GM18867 (cell line): ENCODE measurements at regions not wholly inside any gene's neighbourhood (a gene's known extent, or its start where the extent isn't known, plus 50 kb on each side); places are given as distances from the start of the nearest gene placed in this dataset.

ENCODE experiments used
- ATAC-seq: cut with Tn5 transposase; IDR thresholded peaks from one replicate; pipeline ENCODE4 v1.9.1; 2021; ENCODE audit warnings: mild to moderate bottlenecking, moderate library complexity; ENCODE audit not compliant: unreplicated experiment

- no peak for ATAC-seq
These were observed 88.3 kb upstream of the NGF start for GRCh38 chr1:115426231-115426771.

DNA sequence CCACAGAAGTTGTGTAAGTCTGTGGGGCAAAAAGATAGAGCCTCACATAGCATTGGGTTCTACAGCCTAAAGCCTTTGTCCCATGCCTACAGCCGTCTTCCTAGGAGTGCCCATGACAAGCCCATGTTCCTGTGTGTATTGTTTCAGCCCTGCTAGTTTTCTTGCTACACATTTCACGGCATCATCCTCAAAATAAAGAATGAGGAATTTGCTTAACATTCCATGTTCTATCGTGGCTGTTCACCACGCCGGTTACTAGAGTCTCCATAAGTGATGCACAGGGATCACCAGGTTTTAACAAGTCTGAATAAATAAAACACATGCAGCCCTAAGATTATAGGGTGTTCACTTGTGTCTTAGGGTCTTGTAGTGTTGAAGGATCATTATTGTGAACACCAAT, 87.4 kb upstream of the NGF start:
- ATAC-seq = no peak

DNA sequence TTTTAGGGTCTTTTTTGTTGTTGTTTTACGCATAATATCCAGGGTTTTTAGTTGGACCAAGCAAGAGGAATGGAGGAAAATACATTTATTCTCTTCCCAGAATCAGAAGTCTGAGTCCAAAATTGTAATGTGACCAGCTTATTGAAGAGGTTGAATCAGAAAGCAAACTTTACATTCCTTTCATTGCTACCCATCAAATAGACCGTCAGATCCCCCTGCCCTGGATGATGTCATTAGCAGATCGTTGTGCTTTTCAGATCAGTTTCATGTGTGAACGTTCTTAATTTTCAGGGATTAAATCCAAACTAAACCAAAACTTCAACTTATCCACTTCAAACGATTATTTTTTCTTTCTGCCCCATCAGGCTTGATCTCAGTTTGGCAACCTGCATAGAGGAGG, 85.7 kb upstream of the NGF start:
- no peak for ATAC-seq

GRCh38 chr1:115419571-115419970, 81.5 kb upstream of the NGF start:
- ATAC-seq = no peak

DNA sequence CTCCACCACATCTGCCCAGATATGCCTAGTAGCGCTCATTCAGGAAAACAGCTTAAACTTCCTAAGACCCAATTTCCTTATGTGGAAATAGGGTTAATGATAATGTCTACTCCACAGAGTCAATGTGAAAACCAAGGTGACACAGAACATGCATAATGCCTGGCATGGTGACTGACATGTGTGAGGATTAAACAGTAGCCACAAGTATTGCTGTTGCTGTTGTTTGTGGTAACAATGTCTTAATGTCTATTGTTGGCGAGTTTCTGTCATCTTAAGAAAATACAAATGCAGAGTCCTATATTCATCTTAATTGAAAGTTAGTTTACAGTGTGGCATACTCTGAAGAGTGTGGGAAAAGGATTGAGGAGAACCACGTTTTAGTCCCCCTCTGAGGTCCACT, 75.6 kb upstream of the NGF start:
- ATAC-seq = no peak

DNA sequence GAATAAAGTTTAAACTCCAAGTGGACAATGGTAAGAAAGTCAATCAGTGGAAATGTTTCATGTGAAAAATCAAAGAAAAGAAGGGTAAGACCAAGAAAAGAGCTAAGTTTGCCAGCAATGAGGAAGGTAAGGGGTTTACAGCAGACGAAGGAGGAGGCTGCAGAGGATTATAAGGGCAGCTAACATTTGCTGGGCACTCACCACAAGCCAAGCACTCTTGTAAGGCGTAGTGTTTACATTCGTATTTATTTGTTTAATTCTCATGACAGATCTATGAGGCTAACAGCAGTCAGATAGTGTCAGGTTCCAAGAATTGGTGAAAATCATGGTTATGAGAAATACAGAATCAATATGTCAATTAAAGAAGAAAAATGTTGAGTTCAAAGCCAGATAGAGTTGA, 75.2 kb upstream of the NGF start:
- no peak for ATAC-seq

GRCh38 chr1:115412733-115413132, 74.7 kb upstream of the NGF start:
- ATAC-seq = no peak

- no peak for ATAC-seq
These were observed 74.2 kb upstream of the NGF start for GRCh38 chr1:115412286-115412685.

- no peak for ATAC-seq
These were observed 73.5 kb upstream of the NGF start for GRCh38 chr1:115411371-115412063.

DNA sequence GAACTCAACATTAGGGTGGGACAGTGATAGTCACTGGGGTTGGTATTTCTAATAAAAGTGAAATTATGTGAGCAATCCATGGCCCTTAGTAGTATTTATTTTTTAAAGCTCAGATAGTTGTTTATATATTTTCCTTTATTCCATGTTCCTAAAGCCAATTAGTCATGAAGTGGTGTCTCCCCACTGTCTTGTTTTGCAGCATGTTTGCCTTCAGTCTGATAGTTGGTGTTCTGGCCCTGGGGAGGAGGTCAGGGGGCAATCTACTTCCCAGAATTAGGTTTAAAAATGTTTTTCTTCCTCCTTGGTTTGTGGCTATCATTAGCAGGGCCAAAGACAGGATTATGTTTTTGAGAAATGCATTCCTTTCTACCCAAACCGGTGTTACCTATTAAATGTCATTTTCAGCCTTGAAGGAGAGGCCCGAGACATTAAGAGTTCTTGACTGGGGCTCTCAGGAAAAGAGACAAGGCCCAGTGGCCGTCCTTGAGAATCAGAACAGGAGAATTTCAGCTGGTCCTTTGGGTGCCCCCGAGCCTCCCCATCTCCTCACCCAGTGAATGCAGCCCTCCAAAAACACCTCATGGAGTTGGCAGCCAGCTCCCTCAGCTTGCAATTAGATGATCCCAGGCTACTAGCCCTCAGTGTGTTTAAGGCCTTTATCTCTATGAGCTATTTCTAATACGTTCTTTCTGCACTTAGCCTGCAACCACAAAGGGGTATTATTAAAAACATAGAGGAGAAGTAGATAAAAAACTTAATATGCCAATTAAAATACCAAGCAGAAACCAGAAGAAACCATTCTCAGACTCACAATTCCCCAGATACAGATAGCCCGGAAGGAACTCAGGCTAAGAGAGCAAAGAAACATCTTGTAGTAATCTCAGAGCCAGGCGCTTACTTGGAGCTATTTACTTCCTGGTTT, 71.3 kb upstream of the NGF start:
- no peak for ATAC-seq

- ATAC-seq = no peak
These were observed 70.5 kb upstream of the NGF start for GRCh38 chr1:115408533-115408932.

DNA sequence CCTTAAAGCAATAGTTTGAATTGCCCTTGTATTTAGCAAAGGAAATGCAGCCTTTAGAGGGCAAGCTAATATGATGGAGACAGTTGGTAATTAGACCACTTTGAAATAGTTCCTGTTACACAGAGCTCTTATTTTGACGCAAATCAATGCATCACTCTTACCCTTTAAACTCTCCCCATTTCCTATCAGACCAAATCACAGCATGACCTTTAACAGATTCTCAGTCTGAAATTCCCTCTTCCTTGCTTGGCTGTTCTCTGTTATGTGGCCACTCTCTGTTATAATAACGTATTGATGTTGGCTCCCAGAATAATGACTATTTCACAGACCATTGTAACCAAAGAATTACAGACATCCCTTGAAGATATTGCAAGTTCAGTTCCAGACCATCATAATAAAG, 66.9 kb upstream of the NGF start:
- no peak for ATAC-seq

- ATAC-seq = no peak
These were observed 64.7 kb upstream of the NGF start for GRCh38 chr1:115402753-115403184.

GRCh38 chr1:115401676-115402075, 63.6 kb upstream of the NGF start:
- ATAC-seq = no peak

DNA sequence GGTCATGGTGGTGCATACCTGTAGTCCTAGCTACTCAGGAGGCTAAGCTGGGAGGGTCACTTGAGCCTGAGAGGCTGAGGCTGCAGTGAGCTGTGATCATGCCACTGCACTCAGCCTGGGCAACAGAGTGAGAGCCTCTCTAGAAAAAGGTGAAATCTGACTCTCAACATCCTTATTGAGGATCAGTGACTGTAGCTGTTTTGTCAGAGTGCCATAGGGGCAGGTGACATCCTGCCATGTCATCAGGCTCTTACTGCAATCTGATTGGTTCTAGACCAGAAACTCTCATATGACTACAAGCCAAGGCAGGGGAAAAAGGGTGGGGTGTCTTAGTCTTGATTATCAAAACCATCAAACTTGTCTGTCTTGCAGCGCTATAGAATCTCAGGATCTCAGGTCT, 62.8 kb upstream of the NGF start:
- ATAC-seq = no peak

DNA sequence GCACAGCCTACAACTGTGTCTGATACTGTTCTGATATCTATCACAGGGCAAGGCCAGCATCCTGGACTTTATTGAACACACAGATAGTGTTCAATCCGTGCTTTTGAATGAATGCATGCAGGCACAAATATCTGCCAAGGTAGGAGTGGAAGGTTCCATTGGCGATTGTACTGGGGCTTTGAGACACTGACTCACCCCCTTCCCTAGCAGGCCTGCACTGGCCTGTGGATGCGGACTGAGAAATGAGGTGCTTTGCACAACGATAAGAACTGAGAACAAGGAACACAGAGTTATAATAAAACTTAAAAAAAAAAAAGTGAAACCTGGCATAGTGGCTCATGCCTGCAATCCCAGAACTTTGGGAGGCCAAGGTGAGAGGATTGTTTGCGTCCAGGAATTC, 62.4 kb upstream of the NGF start:
- no peak for ATAC-seq

DNA sequence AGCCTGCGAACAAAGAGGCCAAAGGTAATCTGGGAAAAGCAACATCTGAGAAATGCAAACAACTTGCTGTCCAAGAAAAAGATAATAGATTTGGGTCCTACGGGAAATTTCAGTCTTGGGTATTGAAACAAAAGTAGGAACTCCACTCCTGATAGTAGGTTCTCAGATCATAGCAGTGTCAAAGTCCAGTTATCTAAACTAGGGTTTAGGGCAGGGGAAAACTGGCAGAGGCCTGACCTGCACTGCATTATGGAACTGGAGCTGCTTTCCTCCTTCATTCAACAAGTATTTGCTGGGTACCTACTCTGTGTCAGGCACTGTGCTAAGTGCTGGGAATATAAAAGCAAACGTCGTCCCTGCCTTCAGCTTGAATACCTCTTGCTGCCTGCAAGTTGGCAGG, 60.7 kb upstream of the NGF start:
- no peak for ATAC-seq
